Left hindlimb (tissue), 1 donor: ENCODE measurements at regions not wholly inside any gene's neighbourhood (a gene's known extent, or its start where the extent isn't known, plus 50 kb on each side); places are given as distances from the start of the nearest gene placed in this dataset.
A peak's percentile ranks its signal among the peaks of the same experiment; 100 is the strongest.

Experiments
- DNase-seq: peaks from one replicate; pipeline ENCODE4 v3.0.0-alpha.2; 2018

- no peak for DNase-seq
These were observed 135.0 kb downstream of the SP3 start for GRCh38 chr2:173830170-173830569.

DNA sequence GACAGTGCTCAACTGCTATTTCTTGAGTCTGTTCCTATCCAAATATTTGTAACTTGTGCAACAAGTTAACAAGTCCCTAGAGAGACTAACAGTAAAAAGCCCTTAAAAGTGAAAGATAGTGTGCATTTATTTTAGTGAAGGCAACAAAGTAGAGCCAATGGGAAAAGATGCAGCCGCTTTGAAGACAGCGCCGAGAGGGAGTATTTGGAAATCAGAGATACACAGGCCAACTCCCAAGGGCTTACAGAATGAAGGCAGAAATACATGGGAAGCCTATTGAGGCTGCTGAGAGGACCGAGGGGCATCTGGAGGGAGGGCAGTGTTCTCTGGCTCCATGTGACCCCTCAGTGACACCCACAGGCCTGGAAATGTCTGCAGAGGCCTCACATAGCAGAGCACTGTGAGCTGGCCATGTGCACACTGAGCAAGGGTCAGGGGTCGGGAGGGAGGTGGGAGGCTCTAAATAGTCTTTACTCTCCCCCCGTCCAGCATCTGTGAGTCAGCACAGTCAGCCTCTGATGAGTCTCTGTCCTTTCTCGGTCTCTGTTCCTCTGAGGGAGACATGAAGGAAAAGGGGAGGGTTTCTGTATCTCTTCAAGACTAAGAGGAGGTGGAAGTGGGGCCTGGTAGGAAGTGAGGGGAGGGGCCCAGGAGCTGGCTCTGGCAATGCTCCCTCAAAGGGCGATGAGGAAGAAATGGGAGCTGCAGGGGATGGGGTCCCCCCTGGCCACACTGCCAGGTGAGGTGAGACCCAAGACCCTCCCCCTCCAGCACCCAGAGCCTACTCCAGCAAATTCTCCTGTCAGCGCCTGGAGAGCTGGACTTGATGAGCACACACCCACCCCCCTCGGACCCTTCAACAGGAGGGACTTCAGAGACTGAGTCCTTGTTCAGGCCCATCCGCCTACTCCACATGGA is 133.6 kb downstream of the SP3 start:
- peak; percentile 64 for DNase-seq

- no peak for DNase-seq
These were observed 131.0 kb downstream of the SP3 start for GRCh38 chr2:173834141-173834540.

DNA sequence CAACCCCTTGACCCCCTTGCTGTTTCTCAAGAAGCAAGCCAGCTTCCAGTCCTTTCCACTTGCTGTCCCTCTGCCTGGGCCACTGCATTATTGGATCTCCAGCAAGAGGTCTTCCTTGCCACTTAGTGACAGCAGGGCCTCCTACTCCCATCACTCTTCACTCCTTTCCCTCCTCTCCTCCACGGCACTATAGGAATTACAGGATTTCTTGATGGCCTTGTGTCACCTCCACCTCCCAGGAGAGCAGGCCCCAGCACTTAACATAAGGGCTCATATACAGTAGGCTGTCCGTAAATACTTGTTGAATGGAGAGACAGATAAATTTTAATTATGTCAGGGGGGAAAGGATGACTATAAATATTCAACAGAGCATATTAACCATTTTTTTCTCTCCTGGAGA is 129.4 kb downstream of the SP3 start:
- DNase-seq = no peak

DNA sequence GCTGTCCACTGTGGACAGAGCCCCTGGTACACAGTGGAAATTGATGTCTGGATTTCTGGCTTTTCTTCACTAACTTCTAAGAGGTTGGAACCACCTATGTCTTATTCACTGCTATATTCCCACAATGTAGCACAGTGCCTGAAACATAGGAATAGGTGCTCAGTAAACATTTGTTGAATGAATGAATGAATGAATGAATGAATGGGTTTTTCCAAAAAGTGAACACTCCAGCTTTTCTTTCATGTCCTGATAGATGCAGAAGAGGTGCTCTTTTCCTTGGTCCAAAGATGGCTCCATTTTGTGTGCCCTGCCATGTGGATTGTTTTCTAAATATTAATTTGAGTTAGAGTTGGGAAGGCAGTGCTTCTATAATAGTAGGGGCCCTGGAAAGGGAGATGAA is 124.1 kb downstream of the SP3 start:
- DNase-seq = no peak

GRCh38 chr2:173843526-173843925 is 121.6 kb downstream of the SP3 start:
- DNase-seq = no peak

- peak; percentile 71 for DNase-seq
These were observed 114.0 kb downstream of the SP3 start for GRCh38 chr2:173851141-173851641.

DNA sequence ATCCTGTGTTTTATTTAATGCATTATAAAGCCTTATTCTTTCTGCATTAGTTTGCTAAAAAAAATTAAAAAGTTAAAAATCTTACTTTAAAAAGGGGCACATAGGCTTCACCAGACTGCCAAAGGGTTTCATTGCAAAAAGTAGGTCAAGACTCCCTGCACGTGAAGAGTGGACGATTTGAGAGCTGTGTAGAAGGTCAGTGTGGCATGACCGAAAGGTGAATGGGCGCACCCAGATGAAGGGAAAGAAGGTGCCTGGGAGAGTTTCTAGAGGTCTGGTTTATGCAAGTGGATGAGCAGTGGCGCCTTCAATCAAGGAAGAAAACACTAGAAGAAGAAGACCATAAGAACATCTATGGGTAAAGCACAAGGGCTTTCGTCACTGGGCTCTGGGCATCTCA is 111.0 kb downstream of the SP3 start:
- DNase-seq = no peak

GRCh38 chr2:173854840-173855239 is 110.3 kb downstream of the SP3 start:
- no peak for DNase-seq

- no peak for DNase-seq
These were observed 109.5 kb downstream of the SP3 start for GRCh38 chr2:173855661-173856060.
